HCT116 (cell line): ENCODE measurements at regions not wholly inside any gene's neighbourhood (a gene's known extent, or its start where the extent isn't known, plus 50 kb on each side); places are given as distances from the start of the nearest gene placed in this dataset.

Experiments
- ATAC-seq: fragments of 200-7000 bp; cut with Tn5 transposase; 2 replicates; pipeline ENCODE4 v1.9.1; 2020; ENCODE audit warnings: mild to moderate bottlenecking, moderate library complexity
- BruUV-seq: library from RNA; stranded (reverse); fragments of 400-500 nt; replicated peaks from 2 replicates; lab custom pipeline; 2021; lab: Mats Ljungman, UMichigan
- CTCF ChIA-PET: fragments of 300-600 bp; sonication (Branson Sonifier 250); formaldehyde crosslinking; loops from one replicate; lab custom pipeline; 2021; ENCODE audit warnings: antibody characterized with exemption; lab: Charles Lee
- POLR2A ChIA-PET: fragments of 300-600, 350-600 bp; sonication (Branson Sonifier 250); formaldehyde crosslinking; loops from one replicate; lab custom pipeline; 2021; ENCODE audit warnings: antibody characterized with exemption; lab: Charles Lee
- RAD21 ChIA-PET, 2 experiments: fragments of 300-600 bp; sonication (Branson Sonifier 250); formaldehyde crosslinking; loops; one replicate each; lab custom pipeline; 2023; ENCODE audit warnings: low total read pairs in 2 of 2; ENCODE audit not compliant: uncharacterized antibody in 2 of 2, unreplicated experiment in 2 of 2, low non-redundant PET in 1 of 2; lab: Charles Lee
- DNase-seq: peaks from one replicate; pipeline ENCODE4 v3.0.0-alpha.2; 2010; ENCODE audit warnings: low read depth, low spot score
- H2AFZ ChIP-seq: fragments of 200-600 bp; shearing (Covaris generic), sonication (generic); 2 replicates; pipeline ENCODE4 v1.6.1; 2017; ENCODE audit warnings: low read depth, mixed run types, mixed read lengths, antibody characterized with exemption, low read length; ENCODE audit not compliant: poor library complexity, severe bottlenecking
- H3K27ac ChIP-seq: 2 replicates; pipeline ENCODE4 v1.5.1; 2012; ENCODE audit warnings: low read depth, low read length
- H3K27me3 ChIP-seq: fragments of 200-600 bp; sonication (generic); 2 replicates; pipeline ENCODE4 v1.6.1; 2016; ENCODE audit warnings: mixed run types, low read length, mixed read lengths; ENCODE audit not compliant: insufficient read depth
- H3K36me3 ChIP-seq, 2 experiments: fragments of 200-500 bp in 1 of 2; fragments of 200-600 bp in 1 of 2; sonication (Bioruptor generic) in 1 of 2; sonication (generic) in 1 of 2; 2 replicates each; pipeline versions ENCODE4 v1.5.1 to v1.6.1; 2014 to 2016; ENCODE audit warnings: low read length in 2 of 2, inconsistent platforms in 1 of 2, mixed read lengths in 1 of 2, mixed run types in 1 of 2; ENCODE audit not compliant: insufficient read depth in 2 of 2, control insufficient read depth in 1 of 2
- H3K4me1 ChIP-seq, 2 experiments: fragments of 200-600 bp in 1 of 2; sonication (generic) in 1 of 2; 2 replicates each; pipeline versions ENCODE4 v1.5.1 to v1.6.1; 2012 to 2017; ENCODE audit warnings: low read length in 2 of 2, inconsistent platforms in 1 of 2, mild to moderate bottlenecking in 1 of 2, mixed read lengths in 1 of 2, mixed run types in 1 of 2, moderate library complexity in 1 of 2; ENCODE audit not compliant: insufficient read depth in 2 of 2, control insufficient read depth in 1 of 2
- H3K4me2 ChIP-seq: fragments of 200-600 bp; sonication (generic); 2 replicates; pipeline ENCODE4 v1.6.1; 2017; ENCODE audit warnings: mixed run types, low read length, mixed read lengths
- H3K4me3 ChIP-seq, 2 experiments: fragments of 200-600 bp in 1 of 2; sonication (generic) in 1 of 2; replicated peaks in 1 of 2; 2 replicates each; pipeline ENCODE4 v1.5.1; 2011 to 2016; ENCODE audit warnings: low read length in 2 of 2, control low read depth in 1 of 2, low read depth in 1 of 2, mild to moderate bottlenecking in 1 of 2, mixed read lengths in 1 of 2, mixed run types in 1 of 2
- H3K79me2 ChIP-seq: fragments of 200-600 bp; sonication (generic); 2 replicates; pipeline ENCODE4 v1.6.1; 2017; ENCODE audit warnings: mild to moderate bottlenecking, mixed run types, low read length, moderate library complexity, mixed read lengths; ENCODE audit not compliant: insufficient read depth
- H3K9ac ChIP-seq: fragments of 200-600 bp; sonication (generic); 2 replicates; pipeline ENCODE4 v1.6.1; 2016; ENCODE audit warnings: low read length, mixed read lengths
- H3K9me2 ChIP-seq: fragments of 200-600 bp; sonication (generic), shearing (Covaris generic); 2 replicates; pipeline ENCODE4 v1.6.1; 2017; ENCODE audit warnings: mixed run types, mild to moderate bottlenecking, moderate library complexity; ENCODE audit not compliant: insufficient read depth
- H3K9me3 ChIP-seq, 2 experiments: fragments of 200-500 bp in 1 of 2; fragments of 200-600 bp in 1 of 2; sonication (Bioruptor generic) in 1 of 2; sonication (generic) in 1 of 2; 2 replicates each; pipeline ENCODE4 v1.6.1; 2014 to 2017; ENCODE audit warnings: low read length in 2 of 2, mixed read lengths in 2 of 2, inconsistent platforms in 1 of 2, low read depth in 1 of 2, mild to moderate bottlenecking in 1 of 2, mixed run types in 1 of 2, moderate library complexity in 1 of 2; ENCODE audit not compliant: control insufficient read depth in 1 of 2, insufficient read depth in 1 of 2
- H4K20me1 ChIP-seq: fragments of 200-600 bp; sonication (generic), shearing (Covaris generic); 2 replicates; pipeline ENCODE4 v1.6.1; 2017; ENCODE audit warnings: mixed run types, mild to moderate bottlenecking, moderate library complexity; ENCODE audit not compliant: insufficient read depth
- CEBPB ChIP-seq: IDR thresholded peaks from 2 replicates; pipeline ENCODE4 v1.6.1; 2012; ENCODE audit warnings: low read depth
- ELF1 ChIP-seq: IDR thresholded peaks from 2 replicates; pipeline ENCODE4 v1.6.1; 2012; ENCODE audit warnings: low read depth, borderline replicate concordance
- EZH2 ChIP-seq: fragments of 200-600 bp; sonication (generic); IDR thresholded peaks from 2 replicates; pipeline ENCODE4 v1.6.1; 2017; ENCODE audit warnings: antibody characterized with exemption, mixed run types
- JUND ChIP-seq: IDR thresholded peaks from 2 replicates; pipeline ENCODE4 v1.6.1; 2012
- POLR2A ChIP-seq: IDR thresholded peaks from 2 replicates; pipeline ENCODE4 v1.7.0; 2011; ENCODE audit warnings: borderline replicate concordance; ENCODE audit not compliant: insufficient read depth, insufficient read length; ENCODE audit errors: extremely low read depth
- POLR2AphosphoS5 ChIP-seq: IDR thresholded peaks from 2 replicates; pipeline ENCODE4 v1.6.1; 2011; ENCODE audit warnings: mild to moderate bottlenecking, low read depth, low read length, moderate library complexity
- SIN3A ChIP-seq: IDR thresholded peaks from 2 replicates; pipeline ENCODE4 v1.6.1; 2012; ENCODE audit warnings: low read depth
- SP1 ChIP-seq: IDR thresholded peaks from 2 replicates; pipeline ENCODE4 v1.6.1; 2012; ENCODE audit warnings: low read depth
- ZFX ChIP-seq: fragments of 450-650 bp; IDR thresholded peaks from 2 replicates; pipeline ENCODE4 v1.6.1; 2017
- intact Hi-C: fragments of 100-400 bp; cut with micrococcal nuclease; formaldehyde crosslinking; loops from 2 replicates; pipeline ENCODE4 v1.10.0; 2022
- TF ChIP-seq, protein P1 (sequence below): IDR thresholded peaks from 2 replicates; pipeline ENCODE4 v1.6.1; 2011; ENCODE audit warnings: mild to moderate bottlenecking, low read length, moderate library complexity; ENCODE audit not compliant: insufficient replicate concordance; ENCODE audit errors: extremely low read depth
- TF ChIP-seq, protein P2 (sequence below), 3 experiments: fragments of 200-600 bp in 1 of 3; sonication (generic) in 1 of 3; IDR thresholded peaks in 2 of 3; conservative IDR thresholded peaks in 1 of 3; 2 replicates each; pipeline ENCODE4 v1.5.1; 2012 to 2017; ENCODE audit warnings: low read depth in 2 of 3, low read length in 2 of 3, antibody characterized with exemption in 1 of 3, borderline replicate concordance in 1 of 3, control low read depth in 1 of 3, mild to moderate bottlenecking in 1 of 3, mixed read lengths in 1 of 3, mixed run types in 1 of 3, moderate library complexity in 1 of 3; ENCODE audit not compliant: insufficient read depth in 1 of 3
- TF ChIP-seq, protein P3 (sequence below): IDR thresholded peaks from 2 replicates; pipeline ENCODE4 v1.6.1; 2012

GRCh38 chr1:232462213-232462612 lies 167.7 kb downstream of the SIPA1L2 start:
- no peak overlapping the region for H3K9ac ChIP-seq
- H3K9me3 ChIP-seq, result no peaks in the 10 kb centered on the region
- no peak overlapping the region for H3K4me2 ChIP-seq
- H3K9me2 ChIP-seq, result no peaks in the 10 kb centered on the region
- intact Hi-C loops, result no loop called here
- no peaks in the 10 kb centered on the region for H3K79me2 ChIP-seq
- TF ChIP-seq ZFX (no peak), CEBPB (no peak), POLR2AphosphoS5 (no peak), ELF1 (no peak), POLR2A (no peak), SIN3A (no peak), JUND (no peak)
- TF ChIP-seq, protein P1, sequence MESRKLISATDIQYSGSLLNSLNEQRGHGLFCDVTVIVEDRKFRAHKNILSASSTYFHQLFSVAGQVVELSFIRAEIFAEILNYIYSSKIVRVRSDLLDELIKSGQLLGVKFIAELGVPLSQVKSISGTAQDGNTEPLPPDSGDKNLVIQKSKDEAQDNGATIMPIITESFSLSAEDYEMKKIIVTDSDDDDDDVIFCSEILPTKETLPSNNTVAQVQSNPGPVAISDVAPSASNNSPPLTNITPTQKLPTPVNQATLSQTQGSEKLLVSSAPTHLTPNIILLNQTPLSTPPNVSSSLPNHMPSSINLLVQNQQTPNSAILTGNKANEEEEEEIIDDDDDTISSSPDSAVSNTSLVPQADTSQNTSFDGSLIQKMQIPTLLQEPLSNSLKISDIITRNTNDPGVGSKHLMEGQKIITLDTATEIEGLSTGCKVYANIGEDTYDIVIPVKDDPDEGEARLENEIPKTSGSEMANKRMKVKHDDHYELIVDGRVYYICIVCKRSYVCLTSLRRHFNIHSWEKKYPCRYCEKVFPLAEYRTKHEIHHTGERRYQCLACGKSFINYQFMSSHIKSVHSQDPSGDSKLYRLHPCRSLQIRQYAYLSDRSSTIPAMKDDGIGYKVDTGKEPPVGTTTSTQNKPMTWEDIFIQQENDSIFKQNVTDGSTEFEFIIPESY, result no peak
- no peak overlapping the region for H2AFZ ChIP-seq
- no peak overlapping the region for H3K4me3 ChIP-seq
- no TSS peak for BruUV-seq
- H3K4me1 ChIP-seq, result no peaks in the 10 kb centered on the region
- CTCF ChIA-PET, result no interaction called here
- POLR2A ChIA-PET, result no interaction called here
- DNase-seq, result no peak
- H3K36me3 ChIP-seq, result no peaks in the 10 kb centered on the region
- ATAC-seq, result no peak
- H3K27ac ChIP-seq, result no peak overlapping the region
- H3K27me3 ChIP-seq, result no peaks in the 10 kb centered on the region
- no peaks in the 10 kb centered on the region for H4K20me1 ChIP-seq
- RAD21 ChIA-PET, result no interaction called here

GRCh38 chr1:232459826-232460225 lies 170.1 kb downstream of the SIPA1L2 start:
- ChIA-PET CTCF (no interaction called here), RAD21 (no interaction called here), POLR2A (no interaction called here)
- BruUV-seq, result no TSS peak
- Histone ChIP-seq H3K36me3 (no peaks in the 10 kb centered on the region), H3K27me3 (no peaks in the 10 kb centered on the region), H3K27ac (no peak overlapping the region), H3K4me2 (no peak overlapping the region), H3K9me3 (no peaks in the 10 kb centered on the region), H3K79me2 (no peaks in the 10 kb centered on the region), H2AFZ (no peak overlapping the region), H3K4me3 (no peak overlapping the region), H3K9me2 (no peaks in the 10 kb centered on the region), H4K20me1 (no peaks in the 10 kb centered on the region), H3K9ac (no peak overlapping the region), H3K4me1 (no peaks in the 10 kb centered on the region)
- ATAC-seq (no peak), DNase-seq (no peak)
- intact Hi-C loops, result no loop called here
- TF ChIP-seq, protein P2, sequence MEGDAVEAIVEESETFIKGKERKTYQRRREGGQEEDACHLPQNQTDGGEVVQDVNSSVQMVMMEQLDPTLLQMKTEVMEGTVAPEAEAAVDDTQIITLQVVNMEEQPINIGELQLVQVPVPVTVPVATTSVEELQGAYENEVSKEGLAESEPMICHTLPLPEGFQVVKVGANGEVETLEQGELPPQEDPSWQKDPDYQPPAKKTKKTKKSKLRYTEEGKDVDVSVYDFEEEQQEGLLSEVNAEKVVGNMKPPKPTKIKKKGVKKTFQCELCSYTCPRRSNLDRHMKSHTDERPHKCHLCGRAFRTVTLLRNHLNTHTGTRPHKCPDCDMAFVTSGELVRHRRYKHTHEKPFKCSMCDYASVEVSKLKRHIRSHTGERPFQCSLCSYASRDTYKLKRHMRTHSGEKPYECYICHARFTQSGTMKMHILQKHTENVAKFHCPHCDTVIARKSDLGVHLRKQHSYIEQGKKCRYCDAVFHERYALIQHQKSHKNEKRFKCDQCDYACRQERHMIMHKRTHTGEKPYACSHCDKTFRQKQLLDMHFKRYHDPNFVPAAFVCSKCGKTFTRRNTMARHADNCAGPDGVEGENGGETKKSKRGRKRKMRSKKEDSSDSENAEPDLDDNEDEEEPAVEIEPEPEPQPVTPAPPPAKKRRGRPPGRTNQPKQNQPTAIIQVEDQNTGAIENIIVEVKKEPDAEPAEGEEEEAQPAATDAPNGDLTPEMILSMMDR (IDR thresholded peaks at IDR 0.05 in 2 of 3, conservative IDR thresholded peaks at IDR 0.05 in 1 of 3; ENCODE audit: borderline replicate concordance in 1 of 3, insufficient read depth in 1 of 3, low read depth in 2 of 3, low read length in 2 of 3), result no peak
- TF ChIP-seq ZFX (no peak), ELF1 (no peak), EZH2 (no peak), SP1 (no peak)
- TF ChIP-seq, protein P3, sequence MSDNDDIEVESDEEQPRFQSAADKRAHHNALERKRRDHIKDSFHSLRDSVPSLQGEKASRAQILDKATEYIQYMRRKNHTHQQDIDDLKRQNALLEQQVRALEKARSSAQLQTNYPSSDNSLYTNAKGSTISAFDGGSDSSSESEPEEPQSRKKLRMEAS, result no peak
